H9 (cell line): ENCODE measurements at regions not wholly inside any gene's neighbourhood (a gene's known extent, or its start where the extent isn't known, plus 50 kb on each side); places are given as distances from the start of the nearest gene placed in this dataset.

Experiments
- DNase-seq: peaks from one replicate; pipeline ENCODE4 v3.0.0-alpha.2; 2017
- H2AFZ ChIP-seq: one replicate; pipeline ENCODE4 v1.6.1; 2013; ENCODE audit warnings: mild to moderate bottlenecking, low read length, control low read depth, moderate library complexity
- H2AK5ac ChIP-seq: 2 replicates; pipeline ENCODE4 v1.6.1; 2013; ENCODE audit warnings: low read length, control low read depth, mixed read lengths; ENCODE audit not compliant: insufficient read length
- H2BK120ac ChIP-seq: one replicate; pipeline ENCODE4 v1.6.1; 2013; ENCODE audit warnings: low read depth, mild to moderate bottlenecking, low read length, control low read depth, inconsistent platforms; ENCODE audit not compliant: poor library complexity, severe bottlenecking
- H2BK12ac ChIP-seq: 2 replicates; pipeline ENCODE4 v1.6.1; 2013; ENCODE audit warnings: low read length, control low read depth, mixed read lengths, low read depth; ENCODE audit not compliant: insufficient read length
- H2BK15ac ChIP-seq: 2 replicates; pipeline ENCODE4 v1.6.1; 2013; ENCODE audit warnings: low read depth, low read length, control low read depth
- H2BK20ac ChIP-seq: one replicate; pipeline ENCODE4 v1.6.1; 2013; ENCODE audit warnings: low read depth, mild to moderate bottlenecking, low read length, control low read depth, inconsistent platforms; ENCODE audit not compliant: poor library complexity, severe bottlenecking
- H2BK5ac ChIP-seq: 2 replicates; pipeline ENCODE4 v1.6.1; 2013; ENCODE audit warnings: low read length, control low read depth, mixed read lengths; ENCODE audit not compliant: insufficient read length
- H3K14ac ChIP-seq: 2 replicates; pipeline ENCODE4 v1.6.1; 2013; ENCODE audit warnings: low read length, control low read depth; ENCODE audit not compliant: insufficient read depth
- H3K18ac ChIP-seq: 2 replicates; pipeline ENCODE4 v1.6.1; 2013; ENCODE audit warnings: low read depth, mild to moderate bottlenecking, mixed read lengths, low read length, control low read depth; ENCODE audit not compliant: insufficient read length
- H3K23ac ChIP-seq: 2 replicates; pipeline ENCODE4 v1.6.1; 2013; ENCODE audit warnings: low read length, control low read depth, mixed read lengths, low read depth; ENCODE audit not compliant: insufficient read length
- H3K23me2 ChIP-seq: 2 replicates; pipeline ENCODE4 v1.6.1; 2013; ENCODE audit warnings: low read depth, mild to moderate bottlenecking, mixed read lengths, low read length, control low read depth; ENCODE audit not compliant: insufficient read length, poor library complexity, severe bottlenecking
- H3K27ac ChIP-seq: 2 replicates; pipeline ENCODE4 v1.5.1; 2013; ENCODE audit warnings: low read length, control low read depth, mixed read lengths, low read depth; ENCODE audit not compliant: insufficient read length
- H3K27me3 ChIP-seq: 2 replicates; pipeline ENCODE4 v1.6.1; 2013; ENCODE audit warnings: low read length, control low read depth, inconsistent platforms; ENCODE audit not compliant: insufficient read depth
- H3K4ac ChIP-seq: 2 replicates; pipeline ENCODE4 v1.6.1; 2013; ENCODE audit warnings: low read depth, mild to moderate bottlenecking, control low read depth, inconsistent platforms, low read length, moderate library complexity
- H3K4me1 ChIP-seq: 2 replicates; pipeline ENCODE4 v1.6.1; 2013; ENCODE audit warnings: low read length, control low read depth, inconsistent platforms; ENCODE audit not compliant: insufficient read depth
- H3K4me2 ChIP-seq: 2 replicates; pipeline ENCODE4 v1.6.1; 2013; ENCODE audit warnings: low read length, control low read depth, mixed read lengths; ENCODE audit not compliant: insufficient read length, insufficient read depth
- H3K56ac ChIP-seq: 2 replicates; pipeline ENCODE4 v1.6.1; 2013; ENCODE audit warnings: low read depth, mild to moderate bottlenecking, mixed read lengths, low read length, control low read depth; ENCODE audit not compliant: insufficient read length
- H3K79me1 ChIP-seq: 2 replicates; pipeline ENCODE4 v1.6.1; 2013; ENCODE audit warnings: low read depth, mild to moderate bottlenecking, moderate library complexity, low read length, control low read depth, inconsistent platforms; ENCODE audit not compliant: insufficient read depth, poor library complexity, severe bottlenecking
- H3K79me2 ChIP-seq: 2 replicates; pipeline ENCODE4 v1.6.1; 2013; ENCODE audit warnings: low read length, control low read depth, inconsistent platforms; ENCODE audit not compliant: insufficient read depth
- H3K9ac ChIP-seq: 2 replicates; pipeline ENCODE4 v1.6.1; 2013; ENCODE audit warnings: low read length, control low read depth, mixed read lengths; ENCODE audit not compliant: insufficient read length; ENCODE audit errors: extremely low read depth
- H3K9me3 ChIP-seq: one replicate; pipeline ENCODE4 v1.6.1; 2013; ENCODE audit warnings: low read depth, low read length, inconsistent platforms; ENCODE audit not compliant: control insufficient read depth
- H3T11ph ChIP-seq: one replicate; pipeline ENCODE4 v1.6.1; 2013; ENCODE audit warnings: mild to moderate bottlenecking, low read length, control low read depth, inconsistent platforms
- H4K20me1 ChIP-seq: one replicate; pipeline ENCODE4 v1.6.1; 2013; ENCODE audit not compliant: control insufficient read depth, insufficient read length, insufficient read depth
- H4K5ac ChIP-seq: 2 replicates; pipeline ENCODE4 v1.6.1; 2013; ENCODE audit warnings: low read depth, mild to moderate bottlenecking, mixed read lengths, low read length, control low read depth; ENCODE audit not compliant: insufficient read length
- H4K8ac ChIP-seq: replicated peaks from 2 replicates; pipeline ENCODE4 v1.6.1; 2013; ENCODE audit warnings: low read length, control low read depth, mixed read lengths, low read depth; ENCODE audit not compliant: insufficient read length
- H4K91ac ChIP-seq: 2 replicates; pipeline ENCODE4 v1.6.1; 2013; ENCODE audit warnings: low read depth, mild to moderate bottlenecking, moderate library complexity, mixed read lengths, low read length, control low read depth; ENCODE audit not compliant: insufficient read length
- H3K27ac Mint-ChIP-seq, 3 experiments: 2 replicates in 2 of 3; 3 replicates in 1 of 3; pipeline ENCODE4 v1.8.0; 2020 to 2021; ENCODE audit warnings: mixed read lengths in 3 of 3, mild to moderate bottlenecking in 1 of 3, moderate library complexity in 1 of 3
- H3K27me3 Mint-ChIP-seq: 2 replicates; pipeline ENCODE4 v1.8.0; 2021; ENCODE audit warnings: low read depth, mild to moderate bottlenecking, moderate library complexity, mixed read lengths
- H3K36me3 Mint-ChIP-seq, 3 experiments: 2 replicates in 2 of 3; 3 replicates in 1 of 3; pipeline ENCODE4 v1.8.0; 2020 to 2021; ENCODE audit warnings: low read depth in 3 of 3, mixed read lengths in 3 of 3; ENCODE audit not compliant: insufficient read depth in 1 of 3
- H3K4me1 Mint-ChIP-seq, 2 experiments: 2 replicates each; pipeline ENCODE4 v1.8.0; 2020; ENCODE audit warnings: mixed read lengths in 2 of 2
- H3K4me3 Mint-ChIP-seq, 2 experiments: 2 replicates in 1 of 2; 3 replicates in 1 of 2; pipeline ENCODE4 v1.8.0; 2020 to 2021; ENCODE audit warnings: mild to moderate bottlenecking in 2 of 2, mixed read lengths in 2 of 2, moderate library complexity in 1 of 2
- H3K9me3 Mint-ChIP-seq, 2 experiments: 2 replicates in 1 of 2; 3 replicates in 1 of 2; pipeline ENCODE4 v1.8.0; 2020; ENCODE audit warnings: mild to moderate bottlenecking in 2 of 2, mixed read lengths in 2 of 2, moderate library complexity in 1 of 2
- WGBS: extraction: QIAGEN DNeasy Blood & Tissue Kit; methylation state at CpG from one replicate; pipeline ENCODE4 v1.1.7; 2013; ENCODE audit warnings: missing lambda C conversion rate, low lambda C conversion rate, mixed read lengths; ENCODE audit not compliant: insufficient read length; ENCODE audit errors: extremely low coverage; 5-methylcytosine and 5-hydroxymethylcytosine counted together
- TF ChIP-seq, protein P1 (sequence below): fragments of 200-600 bp; sonication (generic); conservative IDR thresholded peaks from 3 replicates; pipeline ENCODE4 v1.8.0; 2021; ENCODE audit warnings: antibody characterized with exemption, mild to moderate bottlenecking

DNA sequence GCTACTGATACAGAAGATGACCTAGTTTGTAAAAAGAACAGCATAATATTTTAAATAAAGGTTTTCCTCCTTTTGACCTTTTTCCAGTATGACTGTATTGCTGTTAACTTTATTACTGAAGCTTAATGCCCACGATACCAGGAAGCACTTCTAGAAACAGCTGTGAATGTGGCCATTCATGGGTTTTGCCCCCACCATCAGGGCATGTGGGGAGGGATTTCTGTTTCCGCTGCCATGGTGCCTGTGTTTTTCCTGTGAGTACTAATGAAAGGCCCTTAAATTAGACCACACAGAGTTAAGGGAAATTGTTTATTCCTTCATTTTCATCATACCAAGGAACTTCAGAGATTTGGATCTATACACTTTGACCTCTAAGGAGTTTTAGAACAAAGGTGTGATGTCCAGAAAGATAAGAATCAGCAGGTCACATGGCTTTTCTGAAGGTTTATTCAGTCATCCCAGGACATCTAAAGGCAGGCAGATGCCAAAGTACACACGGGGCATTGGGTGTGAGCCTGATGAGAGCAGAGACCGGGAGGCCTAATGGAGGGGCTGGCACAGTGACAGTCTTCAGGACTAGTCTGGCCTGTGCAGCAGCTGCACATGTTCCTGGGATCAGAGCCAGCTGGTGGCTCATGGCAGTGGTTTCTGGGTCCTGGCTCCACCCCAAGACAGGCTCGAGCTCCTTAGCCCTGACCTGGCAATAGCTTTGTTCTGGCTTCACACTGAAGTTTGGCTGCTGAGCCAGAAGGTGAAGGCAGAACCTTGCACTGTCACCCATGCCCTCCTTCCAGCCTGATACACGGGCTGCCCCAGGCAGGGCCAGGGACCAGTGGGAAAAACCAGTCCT, 190.9 kb downstream of the REEP3 start:
- H3K4me3 Mint-ChIP-seq: no peak overlapping the region

More for the DNA sequence above, 190.9 kb downstream of the REEP3 start:
- no peak overlapping the region for H2AFZ ChIP-seq
- no peak overlapping the region for H3K23ac ChIP-seq
- no peaks in the 10 kb centered on the region for H3K9me3 ChIP-seq
- no peak overlapping the region for H2BK12ac ChIP-seq
- no peaks in the 10 kb centered on the region for H3K23me2 ChIP-seq
- no peak overlapping the region for H4K8ac ChIP-seq
- H3K14ac ChIP-seq: no peak overlapping the region
- WGBS: no CpG with 5 or more reads among the region's 6 CpGs
- H3K9me3 Mint-ChIP-seq: peaks cover 0 to 2% of the 10 kb centered on the region in 2 experiments; a peak in 1 of 5 replicates
- no peaks in the 10 kb centered on the region for H3K79me2 ChIP-seq
- H3K4me1 Mint-ChIP-seq: peaks cover 51 to 55% of the 10 kb centered on the region in 2 experiments
- DNase-seq: no peak
- H3K9ac ChIP-seq: no peak overlapping the region
- H3K4me1 ChIP-seq: peaks cover 14% of the 10 kb centered on the region
- no peak overlapping the region for H2BK20ac ChIP-seq
- no peaks in the 10 kb centered on the region for H4K20me1 ChIP-seq
- no peak overlapping the region for H3K4me2 ChIP-seq
- H3K18ac ChIP-seq: no peak overlapping the region
- H2BK5ac ChIP-seq: no peak overlapping the region
- H4K91ac ChIP-seq: no peak overlapping the region
- no peak overlapping the region for H3T11ph ChIP-seq
- no peak overlapping the region for H2AK5ac ChIP-seq
- H2BK120ac ChIP-seq: no peak overlapping the region
- peaks cover 3% of the 10 kb centered on the region for H3K27me3 Mint-ChIP-seq
- no peak overlapping the region for H4K5ac ChIP-seq
- H3K27ac Mint-ChIP-seq: peak overlapping the region in 2 of 3 experiments; percentile 94 to 99; a peak in 4 of 7 replicates
- H3K56ac ChIP-seq: no peak overlapping the region
- no peaks in the 10 kb centered on the region for H3K27me3 ChIP-seq
- H3K27ac ChIP-seq: peak overlapping the region; percentile 12
- no peak overlapping the region for H3K4ac ChIP-seq
- H2BK15ac ChIP-seq: no peak overlapping the region
- H3K79me1 ChIP-seq: no peaks in the 10 kb centered on the region
- peaks cover 0 to 3% (median 0%) of the 10 kb centered on the region in 3 experiments; a peak in 1 of 7 replicates for H3K36me3 Mint-ChIP-seq
- TF ChIP-seq, protein P1, sequence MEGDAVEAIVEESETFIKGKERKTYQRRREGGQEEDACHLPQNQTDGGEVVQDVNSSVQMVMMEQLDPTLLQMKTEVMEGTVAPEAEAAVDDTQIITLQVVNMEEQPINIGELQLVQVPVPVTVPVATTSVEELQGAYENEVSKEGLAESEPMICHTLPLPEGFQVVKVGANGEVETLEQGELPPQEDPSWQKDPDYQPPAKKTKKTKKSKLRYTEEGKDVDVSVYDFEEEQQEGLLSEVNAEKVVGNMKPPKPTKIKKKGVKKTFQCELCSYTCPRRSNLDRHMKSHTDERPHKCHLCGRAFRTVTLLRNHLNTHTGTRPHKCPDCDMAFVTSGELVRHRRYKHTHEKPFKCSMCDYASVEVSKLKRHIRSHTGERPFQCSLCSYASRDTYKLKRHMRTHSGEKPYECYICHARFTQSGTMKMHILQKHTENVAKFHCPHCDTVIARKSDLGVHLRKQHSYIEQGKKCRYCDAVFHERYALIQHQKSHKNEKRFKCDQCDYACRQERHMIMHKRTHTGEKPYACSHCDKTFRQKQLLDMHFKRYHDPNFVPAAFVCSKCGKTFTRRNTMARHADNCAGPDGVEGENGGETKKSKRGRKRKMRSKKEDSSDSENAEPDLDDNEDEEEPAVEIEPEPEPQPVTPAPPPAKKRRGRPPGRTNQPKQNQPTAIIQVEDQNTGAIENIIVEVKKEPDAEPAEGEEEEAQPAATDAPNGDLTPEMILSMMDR: no peak
